ENCODE measurements at regions not wholly inside any gene's neighbourhood (a gene's known extent, or its start where the extent isn't known, plus 50 kb on each side); places are given as distances from the start of the nearest gene placed in this dataset.

- TF ChIP-seq, protein P1, sequence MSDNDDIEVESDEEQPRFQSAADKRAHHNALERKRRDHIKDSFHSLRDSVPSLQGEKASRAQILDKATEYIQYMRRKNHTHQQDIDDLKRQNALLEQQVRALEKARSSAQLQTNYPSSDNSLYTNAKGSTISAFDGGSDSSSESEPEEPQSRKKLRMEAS (IDR thresholded peaks at IDR 0.05; ENCODE audit: low read depth, low read length): no peak
- TF ChIP-seq POLR2A (IDR thresholded peaks at IDR 0.05; ENCODE audit: extremely low read depth, insufficient read length) (no peak), MYC (IDR thresholded peaks at IDR 0.05; ENCODE audit: low read depth, low read length) (no peak), CTCF (IDR thresholded peaks at IDR 0.05; ENCODE audit: low read depth, low read length) (no peak)
- no peak for DNase-seq (ENCODE audit: low read depth)
These were observed 298.1 kb upstream of the SLC7A11 start for GRCh38 chr4:138540056-138540800.

GRCh38 chr4:138538743-138539142 is 296.6 kb upstream of the SLC7A11 start:
- no peak overlapping the region for H3K4me3 ChIP-seq (ENCODE audit: low read depth, low read length)
- no peak for DNase-seq (ENCODE audit: low read depth)
- TF ChIP-seq CTCF (IDR thresholded peaks at IDR 0.05; ENCODE audit: low read depth, low read length): no peak
- no peak for TF ChIP-seq MYC (IDR thresholded peaks at IDR 0.05; ENCODE audit: low read depth, low read length)
- TF ChIP-seq, protein P1 (IDR thresholded peaks at IDR 0.05; ENCODE audit: low read depth, low read length): no peak
- TF ChIP-seq POLR2A (IDR thresholded peaks at IDR 0.05; ENCODE audit: extremely low read depth, insufficient read length): no peak

More at GRCh38 chr4:138540056-138540800, 298.1 kb upstream of the SLC7A11 start:
- H3K4me3 ChIP-seq (ENCODE audit: low read depth, low read length): no peak overlapping the region

- DNase-seq (ENCODE audit: low read depth): no peak
- TF ChIP-seq, protein P1 (IDR thresholded peaks at IDR 0.05; ENCODE audit: low read depth, low read length): no peak
- TF ChIP-seq MYC (IDR thresholded peaks at IDR 0.05; ENCODE audit: low read depth, low read length): no peak
- TF ChIP-seq POLR2A (IDR thresholded peaks at IDR 0.05; ENCODE audit: extremely low read depth, insufficient read length): no peak
- TF ChIP-seq CTCF (IDR thresholded peaks at IDR 0.05; ENCODE audit: low read depth, low read length): no peak
- H3K4me3 ChIP-seq (ENCODE audit: low read depth, low read length): no peak overlapping the region
These were observed 295.8 kb upstream of the SLC7A11 start for GRCh38 chr4:138537731-138538490.

DNA sequence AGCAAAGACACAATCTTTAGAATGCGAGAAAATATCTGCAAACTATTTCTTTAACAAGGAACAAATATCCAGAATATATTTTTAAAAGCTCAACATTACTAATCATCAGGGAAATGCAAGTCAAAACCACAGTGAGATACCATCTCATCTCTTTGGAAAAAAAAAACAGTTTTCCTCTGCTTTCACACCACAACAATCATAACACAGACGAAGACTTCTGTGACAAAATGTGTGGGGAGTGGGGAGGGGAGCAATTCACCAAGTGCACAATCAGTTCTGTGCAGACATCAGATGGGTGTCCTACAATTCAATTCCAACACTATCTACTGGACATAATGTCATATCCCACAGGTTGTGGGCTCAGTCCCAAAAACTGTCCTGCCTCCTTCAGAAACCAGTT is 293.2 kb upstream of the SLC7A11 start:
- H3K4me3 ChIP-seq (ENCODE audit: low read depth, low read length): no peak overlapping the region
- TF ChIP-seq MYC (IDR thresholded peaks at IDR 0.05; ENCODE audit: low read depth, low read length): no peak
- no peak for TF ChIP-seq CTCF (IDR thresholded peaks at IDR 0.05; ENCODE audit: low read depth, low read length)
- TF ChIP-seq, protein P1 (IDR thresholded peaks at IDR 0.05; ENCODE audit: low read depth, low read length): no peak
- no peak for TF ChIP-seq POLR2A (IDR thresholded peaks at IDR 0.05; ENCODE audit: extremely low read depth, insufficient read length)
- DNase-seq (ENCODE audit: low read depth): no peak

- TF ChIP-seq, protein P1 (IDR thresholded peaks at IDR 0.05; ENCODE audit: low read depth, low read length): no peak
- TF ChIP-seq POLR2A (IDR thresholded peaks at IDR 0.05; ENCODE audit: extremely low read depth, insufficient read length) (no peak), MYC (IDR thresholded peaks at IDR 0.05; ENCODE audit: low read depth, low read length) (no peak), CTCF (IDR thresholded peaks at IDR 0.05; ENCODE audit: low read depth, low read length) (peak; percentile 38)
- peak; percentile 39 for DNase-seq (ENCODE audit: low read depth)
- H3K4me3 ChIP-seq (ENCODE audit: low read depth, low read length): no peak overlapping the region
These were observed 280.2 kb upstream of the SLC7A11 start for GRCh38 chr4:138522366-138522765.
